ENCODE measurements at regions not wholly inside any gene's neighbourhood (a gene's known extent, or its start where the extent isn't known, plus 50 kb on each side); places are given as distances from the start of the nearest gene placed in this dataset.
"Not testable (repeated sequence)": the region's sequence is repeated elsewhere in the genome, so short reads cannot be mapped to it uniquely, and the experiment has no call there.

GRCh38 chr12:116327992-116328391 lies 50.5 kb upstream of the MED13L start:
- not testable (repeated sequence) for DNase-seq

- DNase-seq, result no peak
Observed at GRCh38 chr12:116331876-116332275, 54.4 kb upstream of the MED13L start.

GRCh38 chr12:116332705-116333380 lies 55.4 kb upstream of the MED13L start:
- DNase-seq, result no peak

- DNase-seq, result no peak
Observed at GRCh38 chr12:116333402-116333801, 55.9 kb upstream of the MED13L start.

GRCh38 chr12:116336542-116337065 lies 59.1 kb upstream of the MED13L start:
- DNase-seq, result no peak

GRCh38 chr12:116337312-116337711 lies 59.8 kb upstream of the MED13L start:
- DNase-seq, result no peak

- no peak for DNase-seq
Observed at GRCh38 chr12:116338064-116338846, 60.8 kb upstream of the MED13L start.

- DNase-seq, result no peak
Observed at GRCh38 chr12:116339062-116339461, 61.6 kb upstream of the MED13L start.

- DNase-seq, result no peak
Observed at GRCh38 chr12:116339800-116340371, 62.4 kb upstream of the MED13L start.

- DNase-seq, result no peak
Observed at GRCh38 chr12:116343331-116343884, 65.9 kb upstream of the MED13L start.

GRCh38 chr12:116346222-116346621 lies 68.7 kb upstream of the MED13L start:
- no peak for DNase-seq

- DNase-seq, result no peak
Observed at GRCh38 chr12:116346741-116347140, 69.2 kb upstream of the MED13L start.

GRCh38 chr12:116347265-116347664 lies 69.8 kb upstream of the MED13L start:
- DNase-seq, result no peak

- DNase-seq, result no peak
Observed at GRCh38 chr12:116352315-116352835, 74.9 kb upstream of the MED13L start.

GRCh38 chr12:116353958-116354357 lies 76.5 kb upstream of the MED13L start:
- no peak for DNase-seq

- no peak for DNase-seq
Observed at GRCh38 chr12:116354534-116354933, 77.0 kb upstream of the MED13L start.

GRCh38 chr12:116354950-116355783 lies 77.7 kb upstream of the MED13L start:
- no peak for DNase-seq

- no peak for DNase-seq
Observed at GRCh38 chr12:116358536-116358892, 81.0 kb upstream of the MED13L start.

GRCh38 chr12:116358893-116359761 lies 81.6 kb upstream of the MED13L start:
- DNase-seq, result peak; percentile 70

GRCh38 chr12:116360579-116361413 lies 83.3 kb upstream of the MED13L start:
- DNase-seq, result no peak

Measured in NCI-H2171 treated with DMSO at 0.1 percent for 48 hours (cell line).